ENCODE measurements at regions not wholly inside any gene's neighbourhood (a gene's known extent, or its start where the extent isn't known, plus 50 kb on each side); places are given as distances from the start of the nearest gene placed in this dataset.

GRCh38 chr20:40390654-40391053, 298.4 kb downstream of the MAFB start:
- no peak for TF ChIP-seq POLR2AphosphoS5 (IDR thresholded peaks at IDR 0.05; ENCODE audit: low read depth)
- TF ChIP-seq EZH2phosphoT487 (IDR thresholded peaks at IDR 0.05; ENCODE audit: unreplicated experiment): no peak
- TF ChIP-seq, protein P1, sequence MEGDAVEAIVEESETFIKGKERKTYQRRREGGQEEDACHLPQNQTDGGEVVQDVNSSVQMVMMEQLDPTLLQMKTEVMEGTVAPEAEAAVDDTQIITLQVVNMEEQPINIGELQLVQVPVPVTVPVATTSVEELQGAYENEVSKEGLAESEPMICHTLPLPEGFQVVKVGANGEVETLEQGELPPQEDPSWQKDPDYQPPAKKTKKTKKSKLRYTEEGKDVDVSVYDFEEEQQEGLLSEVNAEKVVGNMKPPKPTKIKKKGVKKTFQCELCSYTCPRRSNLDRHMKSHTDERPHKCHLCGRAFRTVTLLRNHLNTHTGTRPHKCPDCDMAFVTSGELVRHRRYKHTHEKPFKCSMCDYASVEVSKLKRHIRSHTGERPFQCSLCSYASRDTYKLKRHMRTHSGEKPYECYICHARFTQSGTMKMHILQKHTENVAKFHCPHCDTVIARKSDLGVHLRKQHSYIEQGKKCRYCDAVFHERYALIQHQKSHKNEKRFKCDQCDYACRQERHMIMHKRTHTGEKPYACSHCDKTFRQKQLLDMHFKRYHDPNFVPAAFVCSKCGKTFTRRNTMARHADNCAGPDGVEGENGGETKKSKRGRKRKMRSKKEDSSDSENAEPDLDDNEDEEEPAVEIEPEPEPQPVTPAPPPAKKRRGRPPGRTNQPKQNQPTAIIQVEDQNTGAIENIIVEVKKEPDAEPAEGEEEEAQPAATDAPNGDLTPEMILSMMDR (conservative IDR thresholded peaks at IDR 0.05; ENCODE audit: low read depth in 2 of 2): no peak
- TF ChIP-seq REST (IDR thresholded peaks at IDR 0.05; ENCODE audit: unreplicated experiment): no peak
- no peak for TF ChIP-seq EZH2 (IDR thresholded peaks at IDR 0.05; ENCODE audit: low read depth, unreplicated experiment)
- TF ChIP-seq, protein P2, sequence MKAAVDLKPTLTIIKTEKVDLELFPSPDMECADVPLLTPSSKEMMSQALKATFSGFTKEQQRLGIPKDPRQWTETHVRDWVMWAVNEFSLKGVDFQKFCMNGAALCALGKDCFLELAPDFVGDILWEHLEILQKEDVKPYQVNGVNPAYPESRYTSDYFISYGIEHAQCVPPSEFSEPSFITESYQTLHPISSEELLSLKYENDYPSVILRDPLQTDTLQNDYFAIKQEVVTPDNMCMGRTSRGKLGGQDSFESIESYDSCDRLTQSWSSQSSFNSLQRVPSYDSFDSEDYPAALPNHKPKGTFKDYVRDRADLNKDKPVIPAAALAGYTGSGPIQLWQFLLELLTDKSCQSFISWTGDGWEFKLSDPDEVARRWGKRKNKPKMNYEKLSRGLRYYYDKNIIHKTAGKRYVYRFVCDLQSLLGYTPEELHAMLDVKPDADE (IDR thresholded peaks at IDR 0.05): no peak
- no peak for TF ChIP-seq JUNB (IDR thresholded peaks at IDR 0.05; ENCODE audit: unreplicated experiment)
- TF ChIP-seq, protein P3, sequence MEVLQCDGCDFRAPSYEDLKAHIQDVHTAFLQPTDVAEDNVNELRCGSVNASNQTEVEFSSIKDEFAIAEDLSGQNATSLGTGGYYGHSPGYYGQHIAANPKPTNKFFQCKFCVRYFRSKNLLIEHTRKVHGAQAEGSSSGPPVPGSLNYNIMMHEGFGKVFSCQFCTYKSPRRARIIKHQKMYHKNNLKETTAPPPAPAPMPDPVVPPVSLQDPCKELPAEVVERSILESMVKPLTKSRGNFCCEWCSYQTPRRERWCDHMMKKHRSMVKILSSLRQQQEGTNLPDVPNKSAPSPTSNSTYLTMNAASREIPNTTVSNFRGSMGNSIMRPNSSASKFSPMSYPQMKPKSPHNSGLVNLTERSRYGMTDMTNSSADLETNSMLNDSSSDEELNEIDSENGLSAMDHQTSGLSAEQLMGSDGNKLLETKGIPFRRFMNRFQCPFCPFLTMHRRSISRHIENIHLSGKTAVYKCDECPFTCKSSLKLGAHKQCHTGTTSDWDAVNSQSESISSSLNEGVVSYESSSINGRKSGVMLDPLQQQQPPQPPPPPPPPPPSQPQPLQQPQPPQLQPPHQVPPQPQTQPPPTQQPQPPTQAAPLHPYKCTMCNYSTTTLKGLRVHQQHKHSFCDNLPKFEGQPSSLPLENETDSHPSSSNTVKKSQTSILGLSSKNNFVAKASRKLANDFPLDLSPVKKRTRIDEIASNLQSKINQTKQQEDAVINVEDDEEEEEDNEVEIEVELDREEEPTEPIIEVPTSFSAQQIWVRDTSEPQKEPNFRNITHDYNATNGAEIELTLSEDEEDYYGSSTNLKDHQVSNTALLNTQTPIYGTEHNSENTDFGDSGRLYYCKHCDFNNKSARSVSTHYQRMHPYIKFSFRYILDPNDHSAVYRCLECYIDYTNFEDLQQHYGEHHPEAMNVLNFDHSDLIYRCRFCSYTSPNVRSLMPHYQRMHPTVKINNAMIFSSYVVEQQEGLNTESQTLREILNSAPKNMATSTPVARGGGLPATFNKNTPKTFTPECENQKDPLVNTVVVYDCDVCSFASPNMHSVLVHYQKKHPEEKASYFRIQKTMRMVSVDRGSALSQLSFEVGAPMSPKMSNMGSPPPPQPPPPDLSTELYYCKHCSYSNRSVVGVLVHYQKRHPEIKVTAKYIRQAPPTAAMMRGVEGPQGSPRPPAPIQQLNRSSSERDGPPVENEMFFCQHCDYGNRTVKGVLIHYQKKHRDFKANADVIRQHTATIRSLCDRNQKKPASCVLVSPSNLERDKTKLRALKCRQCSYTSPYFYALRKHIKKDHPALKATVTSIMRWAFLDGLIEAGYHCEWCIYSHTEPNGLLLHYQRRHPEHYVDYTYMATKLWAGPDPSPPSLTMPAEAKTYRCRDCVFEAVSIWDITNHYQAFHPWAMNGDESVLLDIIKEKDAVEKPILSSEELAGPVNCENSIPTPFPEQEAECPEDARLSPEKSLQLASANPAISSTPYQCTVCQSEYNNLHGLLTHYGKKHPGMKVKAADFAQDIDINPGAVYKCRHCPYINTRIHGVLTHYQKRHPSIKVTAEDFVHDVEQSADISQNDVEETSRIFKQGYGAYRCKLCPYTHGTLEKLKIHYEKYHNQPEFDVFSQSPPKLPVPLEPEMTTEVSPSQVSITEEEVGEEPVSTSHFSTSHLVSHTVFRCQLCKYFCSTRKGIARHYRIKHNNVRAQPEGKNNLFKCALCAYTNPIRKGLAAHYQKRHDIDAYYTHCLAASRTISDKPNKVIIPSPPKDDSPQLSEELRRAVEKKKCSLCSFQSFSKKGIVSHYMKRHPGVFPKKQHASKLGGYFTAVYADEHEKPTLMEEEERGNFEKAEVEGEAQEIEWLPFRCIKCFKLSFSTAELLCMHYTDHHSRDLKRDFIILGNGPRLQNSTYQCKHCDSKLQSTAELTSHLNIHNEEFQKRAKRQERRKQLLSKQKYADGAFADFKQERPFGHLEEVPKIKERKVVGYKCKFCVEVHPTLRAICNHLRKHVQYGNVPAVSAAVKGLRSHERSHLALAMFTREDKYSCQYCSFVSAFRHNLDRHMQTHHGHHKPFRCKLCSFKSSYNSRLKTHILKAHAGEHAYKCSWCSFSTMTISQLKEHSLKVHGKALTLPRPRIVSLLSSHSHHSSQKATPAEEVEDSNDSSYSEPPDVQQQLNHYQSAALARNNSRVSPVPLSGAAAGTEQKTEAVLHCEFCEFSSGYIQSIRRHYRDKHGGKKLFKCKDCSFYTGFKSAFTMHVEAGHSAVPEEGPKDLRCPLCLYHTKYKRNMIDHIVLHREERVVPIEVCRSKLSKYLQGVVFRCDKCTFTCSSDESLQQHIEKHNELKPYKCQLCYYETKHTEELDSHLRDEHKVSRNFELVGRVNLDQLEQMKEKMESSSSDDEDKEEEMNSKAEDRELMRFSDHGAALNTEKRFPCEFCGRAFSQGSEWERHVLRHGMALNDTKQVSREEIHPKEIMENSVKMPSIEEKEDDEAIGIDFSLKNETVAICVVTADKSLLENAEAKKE (CRISPR knock-in tag; IDR thresholded peaks at IDR 0.05): no peak
- no peak for TF ChIP-seq CREB1 (CRISPR knock-in tag; IDR thresholded peaks at IDR 0.05; ENCODE audit: low read depth)
